GM21360 (cell line): ENCODE measurements at regions not wholly inside any gene's neighbourhood (a gene's known extent, or its start where the extent isn't known, plus 50 kb on each side); places are given as distances from the start of the nearest gene placed in this dataset.

Experiments used
- ATAC-seq: cut with Tn5 transposase; IDR thresholded peaks from one replicate; pipeline ENCODE4 v1.9.1; 2021; ENCODE audit warnings: mild to moderate bottlenecking, moderate library complexity; ENCODE audit not compliant: unreplicated experiment

GRCh38 chr4:53920883-53921282 is 143.5 kb downstream of the CHIC2 start:
- no peak for ATAC-seq

- no peak for ATAC-seq
Observed at GRCh38 chr4:53920116-53920515, 144.3 kb downstream of the CHIC2 start.

- no peak for ATAC-seq
Observed at GRCh38 chr4:53919535-53919934, 144.9 kb downstream of the CHIC2 start.

GRCh38 chr4:53917729-53918128 is 146.7 kb downstream of the CHIC2 start:
- ATAC-seq = no peak

- ATAC-seq = no peak
Observed at GRCh38 chr4:53916431-53916889, 147.9 kb downstream of the CHIC2 start.

- ATAC-seq = no peak
Observed at GRCh38 chr4:53914313-53915016, 149.9 kb downstream of the CHIC2 start.

- ATAC-seq = no peak
Observed at GRCh38 chr4:53913771-53914170, 150.6 kb downstream of the CHIC2 start.

- no peak for ATAC-seq
Observed at GRCh38 chr4:53912766-53913497, 151.5 kb downstream of the CHIC2 start.

GRCh38 chr4:53908661-53909078 is 155.7 kb downstream of the CHIC2 start:
- ATAC-seq = no peak

- ATAC-seq = no peak
Observed at GRCh38 chr4:53907772-53908171, 156.6 kb downstream of the CHIC2 start.

GRCh38 chr4:53906606-53907190 is 157.7 kb downstream of the CHIC2 start:
- ATAC-seq = no peak

GRCh38 chr4:53905941-53906377 is 158.4 kb downstream of the CHIC2 start:
- ATAC-seq = no peak

- ATAC-seq = no peak
Observed at GRCh38 chr4:53905276-53905940, 159.0 kb downstream of the CHIC2 start.

GRCh38 chr4:53902786-53903185 is 161.6 kb downstream of the CHIC2 start:
- ATAC-seq = no peak

- no peak for ATAC-seq
Observed at GRCh38 chr4:53900271-53900649, 164.1 kb downstream of the CHIC2 start.

GRCh38 chr4:53899586-53900270 is 164.7 kb downstream of the CHIC2 start:
- no peak for ATAC-seq

GRCh38 chr4:53895137-53895536 is 169.3 kb downstream of the CHIC2 start:
- ATAC-seq = no peak

GRCh38 chr4:53890461-53890860 is 173.9 kb downstream of the CHIC2 start:
- no peak for ATAC-seq

- ATAC-seq = no peak
Observed at GRCh38 chr4:53889326-53890055, 174.9 kb downstream of the CHIC2 start.

- ATAC-seq = no peak
Observed at GRCh38 chr4:53886090-53886489, 178.3 kb downstream of the CHIC2 start.
